ENCODE measurements at regions not wholly inside any gene's neighbourhood (a gene's known extent, or its start where the extent isn't known, plus 50 kb on each side); places are given as distances from the start of the nearest gene placed in this dataset.

DNA sequence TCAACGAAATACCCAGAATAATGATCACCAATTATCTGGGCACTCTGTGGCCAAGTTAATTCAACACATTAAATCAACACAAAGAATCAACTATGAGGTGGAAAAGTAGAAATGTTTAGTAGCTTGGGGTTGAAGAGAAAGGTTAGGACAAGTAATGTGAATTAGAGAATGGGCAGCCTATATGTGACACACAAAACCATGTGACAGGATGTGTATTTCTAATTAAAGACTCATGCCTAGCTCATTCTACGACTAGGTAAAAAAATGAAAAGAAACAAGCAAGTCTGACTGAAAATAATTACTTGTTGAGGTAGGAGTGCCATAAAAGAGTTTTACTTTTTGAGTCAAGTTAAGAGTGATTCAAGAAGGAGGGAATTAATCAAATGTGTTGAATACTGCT is 2646.0 kb upstream of the PCDH20 start:
- TF ChIP-seq, protein P1, sequence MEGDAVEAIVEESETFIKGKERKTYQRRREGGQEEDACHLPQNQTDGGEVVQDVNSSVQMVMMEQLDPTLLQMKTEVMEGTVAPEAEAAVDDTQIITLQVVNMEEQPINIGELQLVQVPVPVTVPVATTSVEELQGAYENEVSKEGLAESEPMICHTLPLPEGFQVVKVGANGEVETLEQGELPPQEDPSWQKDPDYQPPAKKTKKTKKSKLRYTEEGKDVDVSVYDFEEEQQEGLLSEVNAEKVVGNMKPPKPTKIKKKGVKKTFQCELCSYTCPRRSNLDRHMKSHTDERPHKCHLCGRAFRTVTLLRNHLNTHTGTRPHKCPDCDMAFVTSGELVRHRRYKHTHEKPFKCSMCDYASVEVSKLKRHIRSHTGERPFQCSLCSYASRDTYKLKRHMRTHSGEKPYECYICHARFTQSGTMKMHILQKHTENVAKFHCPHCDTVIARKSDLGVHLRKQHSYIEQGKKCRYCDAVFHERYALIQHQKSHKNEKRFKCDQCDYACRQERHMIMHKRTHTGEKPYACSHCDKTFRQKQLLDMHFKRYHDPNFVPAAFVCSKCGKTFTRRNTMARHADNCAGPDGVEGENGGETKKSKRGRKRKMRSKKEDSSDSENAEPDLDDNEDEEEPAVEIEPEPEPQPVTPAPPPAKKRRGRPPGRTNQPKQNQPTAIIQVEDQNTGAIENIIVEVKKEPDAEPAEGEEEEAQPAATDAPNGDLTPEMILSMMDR (IDR thresholded peaks at IDR 0.05): no peak
- TF ChIP-seq POLR2A (IDR thresholded peaks at IDR 0.05): no peak
